GM18502 (cell line): ENCODE measurements at regions not wholly inside any gene's neighbourhood (a gene's known extent, or its start where the extent isn't known, plus 50 kb on each side); places are given as distances from the start of the nearest gene placed in this dataset.

Experiments
- ATAC-seq: cut with Tn5 transposase; IDR thresholded peaks from one replicate; pipeline ENCODE4 v1.9.1; 2021; ENCODE audit warnings: mild to moderate bottlenecking; ENCODE audit not compliant: unreplicated experiment, poor library complexity

GRCh38 chr10:105843786-105844185 lies 1202.7 kb downstream of the SORCS3 start:
- no peak for ATAC-seq

GRCh38 chr10:105840288-105840770 lies 1199.2 kb downstream of the SORCS3 start:
- ATAC-seq: no peak

GRCh38 chr10:105838392-105838791 lies 1197.3 kb downstream of the SORCS3 start:
- no peak for ATAC-seq

GRCh38 chr10:105837951-105838350 lies 1196.9 kb downstream of the SORCS3 start:
- peak; percentile 76 for ATAC-seq

- ATAC-seq: no peak
Measured at GRCh38 chr10:105834261-105835059, 1193.4 kb downstream of the SORCS3 start.

GRCh38 chr10:105827133-105827532 lies 1186.0 kb downstream of the SORCS3 start:
- no peak for ATAC-seq

GRCh38 chr10:105807935-105808587 lies 1167.0 kb downstream of the SORCS3 start:
- no peak for ATAC-seq

GRCh38 chr10:105803206-105803605 lies 1162.1 kb downstream of the SORCS3 start:
- ATAC-seq: no peak

GRCh38 chr10:105800641-105801040 lies 1159.6 kb downstream of the SORCS3 start:
- no peak for ATAC-seq

GRCh38 chr10:105798328-105798889 lies 1157.3 kb downstream of the SORCS3 start:
- ATAC-seq: no peak

- ATAC-seq: peak; percentile 66
Measured at GRCh38 chr10:105797234-105797890, 1156.3 kb downstream of the SORCS3 start.

- no peak for ATAC-seq
Measured at GRCh38 chr10:105793071-105793470, 1152.0 kb downstream of the SORCS3 start.

GRCh38 chr10:105785721-105786120 lies 1144.6 kb downstream of the SORCS3 start:
- ATAC-seq: no peak

- ATAC-seq: no peak
Measured at GRCh38 chr10:105783936-105784483, 1142.9 kb downstream of the SORCS3 start.

- no peak for ATAC-seq
Measured at GRCh38 chr10:105774881-105775280, 1133.8 kb downstream of the SORCS3 start.

- ATAC-seq: no peak
Measured at GRCh38 chr10:105774351-105774750, 1133.3 kb downstream of the SORCS3 start.

GRCh38 chr10:105770524-105771212 lies 1129.6 kb downstream of the SORCS3 start:
- ATAC-seq: no peak

GRCh38 chr10:105769248-105770184 lies 1128.4 kb downstream of the SORCS3 start:
- no peak for ATAC-seq

- no peak for ATAC-seq
Measured at GRCh38 chr10:105763611-105764010, 1122.5 kb downstream of the SORCS3 start.
